NCI-H446 treated with DMSO at 0.1 percent for 48 hours (cell line): ENCODE measurements at regions not wholly inside any gene's neighbourhood (a gene's known extent, or its start where the extent isn't known, plus 50 kb on each side); places are given as distances from the start of the nearest gene placed in this dataset.
"Not testable (repeated sequence)": the region's sequence is repeated elsewhere in the genome, so short reads cannot be mapped to it uniquely, and the experiment has no call there.

Experiments used
- DNase-seq: peaks from one replicate; lab custom pipeline; 2025; lab: John Stamatoyannopoulos, UW

- DNase-seq = no peak
These were observed 430.3 kb upstream of the MAOA start for GRCh38 chrX:43225626-43226328.

- DNase-seq = no peak
These were observed 417.6 kb upstream of the MAOA start for GRCh38 chrX:43238461-43238945.

- DNase-seq = no peak
These were observed 416.7 kb upstream of the MAOA start for GRCh38 chrX:43239356-43239755.

- DNase-seq = no peak
These were observed 400.5 kb upstream of the MAOA start for GRCh38 chrX:43255596-43255995.

- no peak for DNase-seq
These were observed 389.6 kb upstream of the MAOA start for GRCh38 chrX:43266487-43266886.

- DNase-seq = no peak
These were observed 388.4 kb upstream of the MAOA start for GRCh38 chrX:43267652-43268051.

- peak; percentile 1 for DNase-seq
These were observed 386.9 kb upstream of the MAOA start for GRCh38 chrX:43269201-43269600.

- no peak for DNase-seq
These were observed 378.2 kb upstream of the MAOA start for GRCh38 chrX:43277879-43278278.

- DNase-seq = no peak
These were observed 377.7 kb upstream of the MAOA start for GRCh38 chrX:43278440-43278839.

GRCh38 chrX:43279341-43279808, 376.7 kb upstream of the MAOA start:
- no peak for DNase-seq

GRCh38 chrX:43283187-43283586, 372.9 kb upstream of the MAOA start:
- no peak for DNase-seq

- not testable (repeated sequence) for DNase-seq
These were observed 344.5 kb upstream of the MAOA start for GRCh38 chrX:43311625-43312024.

GRCh38 chrX:43313035-43313434, 343.1 kb upstream of the MAOA start:
- no peak for DNase-seq

- no peak for DNase-seq
These were observed 341.6 kb upstream of the MAOA start for GRCh38 chrX:43314525-43314924.

- no peak for DNase-seq
These were observed 340.5 kb upstream of the MAOA start for GRCh38 chrX:43315622-43316021.

GRCh38 chrX:43316146-43316545, 340.0 kb upstream of the MAOA start:
- no peak for DNase-seq

GRCh38 chrX:43317378-43317777, 338.7 kb upstream of the MAOA start:
- DNase-seq = no peak

- DNase-seq = no peak
These were observed 327.6 kb upstream of the MAOA start for GRCh38 chrX:43328358-43328946.

- DNase-seq = no peak
These were observed 322.6 kb upstream of the MAOA start for GRCh38 chrX:43333543-43333942.

- no peak for DNase-seq
These were observed 310.9 kb upstream of the MAOA start for GRCh38 chrX:43345166-43345565.

- no peak for DNase-seq
These were observed 306.7 kb upstream of the MAOA start for GRCh38 chrX:43349363-43349762.

- DNase-seq = no peak
These were observed 305.2 kb upstream of the MAOA start for GRCh38 chrX:43350935-43351334.

- no peak for DNase-seq
These were observed 298.4 kb upstream of the MAOA start for GRCh38 chrX:43357741-43358140.

- no peak for DNase-seq
These were observed 283.1 kb upstream of the MAOA start for GRCh38 chrX:43373032-43373431.
